IPS DF 6.9 (cell line): ENCODE measurements at regions not wholly inside any gene's neighbourhood (a gene's known extent, or its start where the extent isn't known, plus 50 kb on each side); places are given as distances from the start of the nearest gene placed in this dataset.
"Not testable (repeated sequence)": the region's sequence is repeated elsewhere in the genome, so short reads cannot be mapped to it uniquely, and the experiment has no call there.

ENCODE experiments used
- DNase-seq: peaks from one replicate; pipeline ENCODE4 v3.0.0-alpha.2; 2013; ENCODE audit warnings: low read depth, low spot score
- H3K27ac ChIP-seq: one replicate; pipeline ENCODE4 v1.5.1; 2013; ENCODE audit warnings: low read length, control low read depth
- H3K27me3 ChIP-seq: 2 replicates; pipeline ENCODE4 v1.6.1; 2013; ENCODE audit warnings: mild to moderate bottlenecking, low read length; ENCODE audit not compliant: control insufficient read depth, insufficient read depth
- H3K36me3 ChIP-seq: 2 replicates; pipeline ENCODE4 v1.6.1; 2013; ENCODE audit warnings: low read length; ENCODE audit not compliant: control insufficient read depth, insufficient read depth
- H3K4me1 ChIP-seq: 2 replicates; pipeline ENCODE4 v1.6.1; 2013; ENCODE audit warnings: low read length; ENCODE audit not compliant: control insufficient read depth, insufficient read depth
- H3K4me3 ChIP-seq: 2 replicates; pipeline ENCODE4 v1.5.1; 2013; ENCODE audit warnings: mild to moderate bottlenecking, low read length
- H3K9me3 ChIP-seq: 2 replicates; pipeline ENCODE4 v1.6.1; 2013; ENCODE audit warnings: low read length, inconsistent platforms; ENCODE audit not compliant: control insufficient read depth, insufficient read depth
- WGBS: extraction: QIAGEN DNeasy Blood & Tissue Kit; methylation state at CpG from one replicate; pipeline ENCODE4 v1.1.7; 2013; ENCODE audit warnings: mixed read lengths, missing lambda C conversion rate; ENCODE audit not compliant: insufficient read length, insufficient coverage; 5-methylcytosine and 5-hydroxymethylcytosine counted together

DNA sequence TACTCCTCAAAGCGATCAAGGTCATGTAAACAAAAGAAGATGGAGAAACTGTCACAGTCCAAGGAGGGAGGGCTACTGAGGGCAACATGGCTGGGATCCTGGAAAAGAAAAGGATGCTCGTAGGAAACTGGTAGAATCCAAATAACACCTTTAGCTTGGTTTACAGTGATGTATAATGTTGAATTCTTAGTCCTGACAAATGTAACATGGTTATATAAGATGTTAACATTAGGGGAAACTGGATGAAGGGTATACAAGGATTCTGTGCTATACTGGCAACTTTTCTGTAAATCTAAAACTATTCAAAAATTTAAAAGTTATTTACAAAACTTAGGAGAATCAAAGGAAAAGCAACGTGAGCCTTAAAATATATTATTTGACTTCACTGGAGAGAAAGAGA, 257.0 kb downstream of the TTC32 start:
- Histone ChIP-seq H3K36me3 (no peaks in the 10 kb centered on the region), H3K27me3 (no peaks in the 10 kb centered on the region), H3K27ac (no peak overlapping the region), H3K4me1 (no peaks in the 10 kb centered on the region), H3K9me3 (no peaks in the 10 kb centered on the region), H3K4me3 (no peak overlapping the region)
- no peak for DNase-seq
- no CpG with 5 or more reads among the region's 3 CpGs for WGBS

DNA sequence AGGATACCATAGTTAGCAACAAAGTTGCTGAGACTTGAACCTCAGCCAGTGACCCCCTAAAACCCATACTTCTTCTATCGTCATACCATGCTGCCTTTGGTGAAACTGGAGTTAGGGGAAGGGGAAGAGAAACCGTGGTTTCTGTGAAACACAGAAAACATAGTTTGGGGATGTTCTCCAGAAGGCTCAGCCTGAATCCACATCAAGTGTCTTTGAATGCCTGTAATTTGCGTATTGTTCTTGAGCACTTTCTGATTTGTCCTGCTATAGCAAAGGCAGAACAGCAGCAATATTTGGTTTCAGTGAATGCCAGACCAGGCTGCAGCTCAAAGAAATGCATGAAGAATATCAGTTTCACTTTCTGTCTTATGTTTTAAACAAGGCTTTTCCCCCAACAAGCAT, 258.7 kb downstream of the TTC32 start:
- no peaks in the 10 kb centered on the region for H3K9me3 ChIP-seq

DNA sequence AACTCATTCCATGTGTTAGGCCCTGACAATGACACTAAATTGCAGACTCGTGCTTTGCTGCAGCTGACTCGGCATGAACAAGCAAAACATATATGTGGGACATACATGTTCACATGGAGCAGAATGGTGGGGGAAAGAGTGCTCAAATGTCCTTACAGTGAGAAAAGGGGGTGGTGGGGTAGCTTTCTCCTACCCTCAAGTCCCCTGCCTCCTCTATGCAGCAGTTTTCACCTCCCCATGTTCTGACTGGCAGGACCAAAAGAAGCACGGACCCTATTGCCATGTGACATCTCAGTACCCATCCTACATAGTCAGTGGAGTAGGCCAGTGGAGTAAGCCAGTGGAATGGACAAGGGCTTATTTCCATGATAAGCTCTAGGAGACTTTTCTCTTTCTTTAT, 259.3 kb downstream of the TTC32 start:
- no peaks in the 10 kb centered on the region for H3K9me3 ChIP-seq
- no peak overlapping the region for H3K27ac ChIP-seq
- no peaks in the 10 kb centered on the region for H3K27me3 ChIP-seq
- DNase-seq = no peak
- no peaks in the 10 kb centered on the region for H3K36me3 ChIP-seq
- no peak overlapping the region for H3K4me3 ChIP-seq
- no CpG with 5 or more reads among the region's 3 CpGs for WGBS
- H3K4me1 ChIP-seq = no peaks in the 10 kb centered on the region

More for the DNA sequence above, 258.7 kb downstream of the TTC32 start:
- no peak for DNase-seq
- Histone ChIP-seq H3K4me3 (no peak overlapping the region), H3K27ac (no peak overlapping the region), H3K4me1 (no peaks in the 10 kb centered on the region), H3K36me3 (no peaks in the 10 kb centered on the region), H3K27me3 (no peaks in the 10 kb centered on the region)
- WGBS = no CpG with 5 or more reads among the region's 3 CpGs

DNA sequence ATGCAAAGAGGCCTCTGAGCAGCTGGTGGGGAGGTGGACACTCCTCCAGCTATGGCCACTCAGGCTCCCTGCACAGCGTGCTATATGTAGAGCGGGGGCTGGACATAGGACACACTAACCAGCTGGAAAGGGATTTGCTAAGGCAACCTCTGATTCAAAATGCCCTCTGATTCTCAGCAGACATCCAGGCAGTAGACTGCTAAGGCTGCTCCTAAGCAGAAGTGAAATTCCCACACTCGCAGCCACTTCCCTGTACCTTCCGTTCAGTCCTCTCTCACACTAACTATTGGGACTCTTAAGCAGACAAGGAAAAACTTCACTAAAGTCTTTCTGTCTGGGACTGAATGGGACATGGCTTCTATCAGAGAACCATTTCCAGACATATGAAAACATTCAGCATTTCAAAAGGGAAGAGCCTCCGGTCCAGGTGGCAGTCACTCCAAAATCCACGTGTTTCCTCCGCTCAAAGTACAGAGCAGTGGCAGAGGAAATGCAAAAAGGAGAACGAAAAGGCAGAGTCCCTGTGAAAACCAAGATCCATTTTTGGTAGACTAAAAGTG, 265.8 kb downstream of the TTC32 start:
- H3K27ac ChIP-seq = no peak overlapping the region
- H3K36me3 ChIP-seq = no peaks in the 10 kb centered on the region
- DNase-seq = no peak
- H3K4me3 ChIP-seq = no peak overlapping the region
- no peaks in the 10 kb centered on the region for H3K4me1 ChIP-seq
- no peaks in the 10 kb centered on the region for H3K9me3 ChIP-seq
- H3K27me3 ChIP-seq = no peaks in the 10 kb centered on the region
- no CpG with 5 or more reads among the region's 8 CpGs for WGBS

DNA sequence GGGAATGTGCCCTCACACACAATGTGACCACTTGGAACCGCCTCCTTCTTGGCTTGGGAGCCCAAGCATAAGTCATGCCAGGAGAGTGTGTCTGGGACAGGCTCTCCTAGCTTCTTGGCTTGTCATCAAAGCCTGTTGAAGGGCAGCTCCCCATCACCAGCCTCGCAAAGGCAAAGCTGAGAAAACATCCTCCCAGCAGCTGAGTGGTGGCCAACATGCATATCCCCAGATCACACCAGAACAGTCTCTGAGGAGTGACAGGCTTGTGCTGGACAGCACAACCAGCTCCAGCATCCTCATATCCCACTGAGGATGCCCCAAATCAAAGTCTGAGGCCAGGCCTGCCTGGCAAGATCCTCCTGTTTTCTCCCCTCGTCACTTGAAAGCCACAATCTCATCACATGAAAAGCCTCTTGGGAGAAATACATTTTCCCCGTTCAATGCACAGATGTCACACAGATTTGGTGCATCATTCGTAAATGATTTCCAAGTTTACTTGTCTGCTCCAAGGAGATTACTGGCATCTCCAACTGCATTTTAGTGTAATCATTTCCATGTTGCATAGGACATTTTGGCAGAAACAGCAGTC, 269.3 kb downstream of the TTC32 start:
- H3K27ac ChIP-seq = no peak overlapping the region
- H3K36me3 ChIP-seq = no peaks in the 10 kb centered on the region
- DNase-seq = no peak
- no CpG with 5 or more reads among the region's 5 CpGs for WGBS
- no peaks in the 10 kb centered on the region for H3K27me3 ChIP-seq
- H3K4me3 ChIP-seq = no peak overlapping the region
- H3K9me3 ChIP-seq = no peaks in the 10 kb centered on the region
- H3K4me1 ChIP-seq = no peaks in the 10 kb centered on the region

DNA sequence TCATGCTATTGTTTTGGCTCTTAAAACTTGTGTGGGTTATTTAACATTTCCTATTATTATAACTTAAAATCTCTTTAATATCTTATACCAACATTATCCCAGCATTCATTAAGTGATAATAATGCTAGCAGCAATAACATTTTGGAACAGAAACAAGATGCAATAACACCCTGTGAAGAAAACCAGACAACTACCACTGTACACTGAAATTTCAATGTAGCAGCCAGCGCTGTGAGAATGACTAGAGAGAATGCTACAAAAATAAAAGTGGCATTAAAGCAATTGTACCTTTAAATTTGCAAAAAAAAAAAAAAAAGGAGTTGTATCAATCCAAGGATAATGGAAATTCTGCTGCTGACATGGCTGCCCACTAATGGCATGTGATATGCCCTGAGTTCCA, 269.9 kb downstream of the TTC32 start:
- no peak for DNase-seq
- H3K27ac ChIP-seq = no peak overlapping the region
- H3K4me1 ChIP-seq = no peaks in the 10 kb centered on the region
- no peak overlapping the region for H3K4me3 ChIP-seq
- no peaks in the 10 kb centered on the region for H3K36me3 ChIP-seq
- no CpG with 5 or more reads among the region's 1 CpG for WGBS
- no peaks in the 10 kb centered on the region for H3K9me3 ChIP-seq
- H3K27me3 ChIP-seq = no peaks in the 10 kb centered on the region

DNA sequence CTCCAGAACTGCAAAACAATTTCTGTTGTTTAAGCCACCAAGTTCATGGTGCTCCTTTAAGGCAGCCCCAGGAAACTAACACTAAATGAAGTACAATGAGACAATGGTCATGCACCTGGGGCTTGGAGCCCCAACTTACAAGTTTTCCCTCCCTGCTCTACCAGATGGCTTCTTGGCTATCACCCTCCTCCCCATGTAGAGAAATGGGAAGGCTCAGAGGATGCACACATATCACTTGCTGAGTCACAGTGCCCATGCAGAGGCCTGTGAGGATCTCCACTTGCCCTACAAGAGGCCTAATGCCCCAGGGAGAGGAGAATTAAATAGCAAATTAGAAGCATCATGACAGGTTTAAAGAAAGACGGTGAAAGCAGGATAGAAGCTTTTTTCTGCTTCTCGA, 270.9 kb downstream of the TTC32 start:
- Histone ChIP-seq H3K27me3 (no peaks in the 10 kb centered on the region), H3K4me3 (no peak overlapping the region)
- WGBS = no CpG with 5 or more reads among the region's 2 CpGs

DNA sequence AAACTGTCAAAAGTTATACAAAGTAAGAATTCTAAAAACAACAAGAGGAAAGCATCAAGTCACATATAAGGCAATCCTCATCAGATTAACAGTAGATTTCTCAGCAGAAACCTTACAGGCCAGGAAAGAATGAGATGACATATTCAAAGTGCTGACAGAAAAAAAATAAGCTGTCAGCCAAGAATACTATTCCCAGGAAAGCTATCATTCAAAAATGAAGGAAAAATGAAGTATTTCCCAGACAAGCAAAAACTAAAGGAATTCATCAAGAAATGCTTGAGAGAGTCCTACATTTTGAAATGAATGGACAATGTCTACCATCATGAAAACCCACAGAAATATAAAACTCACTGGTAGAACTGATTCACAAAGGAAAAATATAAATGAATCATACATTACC, 268.9 kb upstream of the OSR1 start:
- Histone ChIP-seq H3K27ac (no peak overlapping the region), H3K4me1 (no peaks in the 10 kb centered on the region), H3K27me3 (no peaks in the 10 kb centered on the region), H3K36me3 (no peaks in the 10 kb centered on the region), H3K4me3 (no peak overlapping the region), H3K9me3 (no peaks in the 10 kb centered on the region)
- DNase-seq = no peak

More for the DNA sequence above, 270.9 kb downstream of the TTC32 start:
- no peaks in the 10 kb centered on the region for H3K36me3 ChIP-seq
- no peak for DNase-seq
- no peaks in the 10 kb centered on the region for H3K9me3 ChIP-seq
- no peak overlapping the region for H3K27ac ChIP-seq
- H3K4me1 ChIP-seq = no peaks in the 10 kb centered on the region

DNA sequence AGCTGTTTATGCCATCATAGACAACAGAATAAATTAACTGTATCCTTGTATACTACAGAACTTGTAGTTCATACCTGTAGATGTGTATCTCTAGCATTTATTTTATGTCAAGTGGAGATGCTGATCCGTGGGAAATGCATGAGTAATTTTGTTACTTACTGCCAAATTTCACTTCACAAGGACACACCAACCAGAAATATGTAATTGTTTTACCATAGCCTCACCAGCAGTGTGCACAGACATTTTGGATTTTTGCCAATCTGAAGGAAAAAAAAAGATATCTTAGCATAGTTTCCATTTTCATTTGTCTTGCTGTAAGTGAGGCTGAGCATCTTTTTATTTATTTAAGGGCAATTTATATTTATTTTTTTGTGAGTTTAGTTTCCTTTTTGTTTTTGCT, 265.1 kb upstream of the OSR1 start:
- Histone ChIP-seq H3K27me3 (no peaks in the 10 kb centered on the region), H3K4me1 (no peaks in the 10 kb centered on the region), H3K36me3 (no peaks in the 10 kb centered on the region), H3K27ac (no peak overlapping the region), H3K9me3 (no peaks in the 10 kb centered on the region), H3K4me3 (no peak overlapping the region)
- DNase-seq = no peak
- no CpG with 5 or more reads among the region's 1 CpG for WGBS

DNA sequence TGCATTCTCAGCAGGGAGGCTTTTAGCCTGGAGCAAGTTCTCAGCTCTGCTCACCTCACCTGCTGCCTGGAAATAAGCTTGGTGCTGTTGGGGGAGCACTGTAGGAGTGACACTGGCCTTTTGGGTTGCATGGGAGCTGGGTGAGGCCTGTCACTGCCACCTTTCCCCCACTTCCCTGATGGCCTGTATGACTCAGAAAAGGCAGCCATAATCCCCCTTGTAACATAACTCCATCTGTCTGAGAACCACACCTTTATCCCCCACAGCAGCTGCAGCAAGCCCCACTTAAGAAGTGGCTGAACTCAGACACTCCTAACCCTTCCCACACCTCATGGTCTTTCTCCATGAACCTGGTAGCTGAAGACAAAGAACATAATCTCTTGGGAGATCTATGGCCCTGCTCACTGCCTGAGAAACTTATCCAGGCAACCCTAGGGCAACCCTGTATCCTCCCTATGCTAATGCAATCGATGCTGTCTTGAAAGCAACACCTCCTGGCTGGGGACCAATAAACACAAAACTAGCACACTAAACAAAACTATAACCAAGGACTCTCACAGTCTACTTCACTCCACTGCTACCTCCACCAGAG, 258.9 kb upstream of the OSR1 start:
- DNase-seq = no peak
- H3K36me3 ChIP-seq = no peaks in the 10 kb centered on the region
- H3K4me1 ChIP-seq = 0 out of 2 replicates have a peak, but pooled peaks cover 2% of the 10 kb centered on the region
- WGBS = no CpG with 5 or more reads among the region's 1 CpG
- H3K4me3 ChIP-seq = no peak overlapping the region
- H3K27ac ChIP-seq = no peak overlapping the region
- no peaks in the 10 kb centered on the region for H3K9me3 ChIP-seq
- H3K27me3 ChIP-seq = no peaks in the 10 kb centered on the region

DNA sequence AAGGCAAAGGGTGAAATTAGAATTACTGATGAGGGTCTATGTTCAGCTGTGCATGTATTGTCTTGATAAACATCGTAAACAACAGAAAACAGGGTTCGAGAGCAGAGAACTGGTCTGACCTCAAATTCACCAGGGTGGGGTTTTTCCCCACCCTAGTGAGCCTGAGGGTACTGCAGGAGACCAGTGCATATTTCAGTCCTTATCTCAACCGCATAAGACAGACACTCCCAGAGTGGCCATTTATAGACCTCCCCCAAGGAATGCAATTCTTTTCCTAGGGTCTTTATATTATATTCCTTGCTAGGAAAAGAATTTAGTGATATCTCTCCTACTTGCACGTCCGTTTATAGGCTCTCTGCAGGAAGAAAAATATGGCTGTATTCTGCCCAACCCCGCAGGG, 257.0 kb upstream of the OSR1 start:
- not testable (repeated sequence) for H3K4me3 ChIP-seq, H3K9me3 ChIP-seq, H3K4me1 ChIP-seq, H3K36me3 ChIP-seq, DNase-seq, H3K27ac ChIP-seq, H3K27me3 ChIP-seq
- WGBS = no CpG with 5 or more reads among the region's 6 CpGs
